Liver (tissue), 3 donors: ENCODE measurements at regions not wholly inside any gene's neighbourhood (a gene's known extent, or its start where the extent isn't known, plus 50 kb on each side); places are given as distances from the start of the nearest gene placed in this dataset.

Experiments
- HNF4A ChIP-seq, 2 donors: conservative IDR thresholded peaks; 2 replicates each; pipeline ENCODE4 v1.6.1; 2016; ENCODE audit warnings: antibody characterized with exemption in 2 of 2, mild to moderate bottlenecking in 2 of 2
- MAX ChIP-seq: IDR thresholded peaks from 2 replicates; pipeline ENCODE4 v1.6.1; 2016; ENCODE audit warnings: antibody characterized with exemption
- REST ChIP-seq: IDR thresholded peaks from 2 replicates; pipeline ENCODE4 v1.6.1; 2016; ENCODE audit warnings: antibody characterized with exemption, mild to moderate bottlenecking
- RXRA ChIP-seq, 2 donors: IDR thresholded peaks; 2 replicates each; pipeline ENCODE4 v1.6.1; 2017 to 2018; ENCODE audit warnings: antibody characterized with exemption in 2 of 2, mild to moderate bottlenecking in 1 of 2
- TAF1 ChIP-seq: conservative IDR thresholded peaks from 2 replicates; pipeline ENCODE4 v1.6.1; 2016; ENCODE audit warnings: antibody characterized with exemption, mild to moderate bottlenecking
- TF ChIP-seq, protein P1 (sequence below): fragments of 150-350 bp; IDR thresholded peaks from 2 replicates; pipeline ENCODE4 v1.5.1; 2017; ENCODE audit warnings: improper control_type of control experiment, low read depth, low read length; ENCODE audit not compliant: missing input control
- donor health status: healthy.
- donor health status: healthy.

DNA sequence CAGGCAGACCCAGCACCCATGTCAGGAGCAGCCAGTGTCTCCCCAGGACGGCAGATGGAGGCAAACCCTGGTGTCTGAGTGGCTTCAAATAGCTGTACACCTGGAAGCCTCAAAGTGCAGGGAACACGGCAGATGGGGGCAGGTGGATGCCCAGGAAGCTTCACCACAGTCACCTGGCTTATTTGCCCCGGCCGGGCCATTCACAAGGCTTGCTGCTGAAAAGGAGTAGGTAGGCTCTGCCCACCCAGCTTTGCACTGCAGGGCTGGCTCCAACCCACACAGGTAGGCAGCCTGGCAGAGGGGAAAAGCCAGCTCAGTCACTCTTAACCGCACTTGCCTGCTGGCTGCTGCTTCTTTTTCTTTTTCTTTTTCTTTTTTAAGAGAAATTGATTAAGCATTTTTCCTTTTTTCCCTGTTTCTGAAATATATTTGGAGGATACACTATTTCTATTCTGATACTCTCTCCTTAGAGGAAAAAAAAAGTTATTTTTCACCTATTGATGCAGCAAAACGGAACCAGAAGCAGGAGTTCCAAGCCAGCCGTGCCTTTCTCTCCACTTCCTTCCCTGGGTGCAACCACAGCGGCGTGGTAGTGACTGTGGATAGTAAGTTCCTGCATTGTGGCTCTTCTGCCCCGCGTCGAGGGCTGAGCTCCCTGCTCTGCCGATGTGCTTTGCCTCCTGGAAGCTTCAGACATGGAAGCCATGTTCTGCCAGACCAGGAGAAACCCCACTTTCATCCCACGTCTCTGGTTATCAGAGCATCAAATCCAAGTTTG is 118.3 kb downstream of the KLF6 start:
- TF ChIP-seq, protein P1, sequence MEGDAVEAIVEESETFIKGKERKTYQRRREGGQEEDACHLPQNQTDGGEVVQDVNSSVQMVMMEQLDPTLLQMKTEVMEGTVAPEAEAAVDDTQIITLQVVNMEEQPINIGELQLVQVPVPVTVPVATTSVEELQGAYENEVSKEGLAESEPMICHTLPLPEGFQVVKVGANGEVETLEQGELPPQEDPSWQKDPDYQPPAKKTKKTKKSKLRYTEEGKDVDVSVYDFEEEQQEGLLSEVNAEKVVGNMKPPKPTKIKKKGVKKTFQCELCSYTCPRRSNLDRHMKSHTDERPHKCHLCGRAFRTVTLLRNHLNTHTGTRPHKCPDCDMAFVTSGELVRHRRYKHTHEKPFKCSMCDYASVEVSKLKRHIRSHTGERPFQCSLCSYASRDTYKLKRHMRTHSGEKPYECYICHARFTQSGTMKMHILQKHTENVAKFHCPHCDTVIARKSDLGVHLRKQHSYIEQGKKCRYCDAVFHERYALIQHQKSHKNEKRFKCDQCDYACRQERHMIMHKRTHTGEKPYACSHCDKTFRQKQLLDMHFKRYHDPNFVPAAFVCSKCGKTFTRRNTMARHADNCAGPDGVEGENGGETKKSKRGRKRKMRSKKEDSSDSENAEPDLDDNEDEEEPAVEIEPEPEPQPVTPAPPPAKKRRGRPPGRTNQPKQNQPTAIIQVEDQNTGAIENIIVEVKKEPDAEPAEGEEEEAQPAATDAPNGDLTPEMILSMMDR = no peak
- no peak for TF ChIP-seq REST
- no peak for TF ChIP-seq MAX
- no peak for TF ChIP-seq RXRA (IDR thresholded peaks at IDR 0.05)
- no peak for TF ChIP-seq HNF4A (conservative IDR thresholded peaks at IDR 0.05)
- no peak for TF ChIP-seq TAF1
